ENCODE measurements at regions not wholly inside any gene's neighbourhood (a gene's known extent, or its start where the extent isn't known, plus 50 kb on each side); places are given as distances from the start of the nearest gene placed in this dataset.

GRCh38 chr10:130864961-130865818, 446.3 kb downstream of the TCERG1L start:
- no peaks in the 10 kb centered on the region for H3K36me3 ChIP-seq (ENCODE audit: low read depth)
- H3K4me1 ChIP-seq (ENCODE audit: insufficient read depth), result no peaks in the 10 kb centered on the region
- WGBS, 2 experiments (ENCODE audit: low coverage in 1 of 2, low lambda C conversion rate in 2 of 2, missing lambda C conversion rate in 2 of 2), result 9 to 12% methylated on average over 17 of the region's 17 CpGs
- no peak for DNase-seq
- H3K9ac ChIP-seq, result no peak overlapping the region
- no peak overlapping the region for H2AFZ ChIP-seq
- no peaks in the 10 kb centered on the region for H3K9me2 ChIP-seq (ENCODE audit: insufficient read depth)
- no peaks in the 10 kb centered on the region for H3K27me3 ChIP-seq (replicated peaks; ENCODE audit: insufficient read depth)
- no peaks in the 10 kb centered on the region for H3K79me2 ChIP-seq (ENCODE audit: insufficient read depth)
- in situ Hi-C loops (cut with MboI), result no loop called here
- H3F3A ChIP-seq (ENCODE audit: insufficient read depth), result no peaks in the 10 kb centered on the region
- H3K9me3 ChIP-seq (ENCODE audit: low read depth), result no peaks in the 10 kb centered on the region
- no peak overlapping the region for H3K4me2 ChIP-seq (ENCODE audit: unreplicated experiment)
- TF ChIP-seq EZH2phosphoT487 (IDR thresholded peaks at IDR 0.05; ENCODE audit: insufficient read depth, low read depth), result no peak
- H4K20me1 ChIP-seq (ENCODE audit: insufficient read depth), result no peaks in the 10 kb centered on the region
- H3K4me3 ChIP-seq, result no peak overlapping the region
- no peak overlapping the region for H3K27ac ChIP-seq

GRCh38 chr10:130866857-130867256, 444.7 kb downstream of the TCERG1L start:
- H3K9me3 ChIP-seq (ENCODE audit: low read depth), result no peaks in the 10 kb centered on the region
- H3F3A ChIP-seq (ENCODE audit: insufficient read depth), result no peaks in the 10 kb centered on the region
- H3K36me3 ChIP-seq (ENCODE audit: low read depth), result no peaks in the 10 kb centered on the region
- H3K9ac ChIP-seq, result no peak overlapping the region
- in situ Hi-C loops (cut with MboI), result no loop called here
- 13 to 32% methylated on average over 7 of the region's 7 CpGs for WGBS, 2 experiments (ENCODE audit: low coverage in 1 of 2, low lambda C conversion rate in 2 of 2, missing lambda C conversion rate in 2 of 2)
- no peaks in the 10 kb centered on the region for H3K27me3 ChIP-seq (replicated peaks; ENCODE audit: insufficient read depth)
- no peaks in the 10 kb centered on the region for H3K4me1 ChIP-seq (ENCODE audit: insufficient read depth)
- no peak overlapping the region for H3K27ac ChIP-seq
- H3K4me2 ChIP-seq (ENCODE audit: unreplicated experiment), result no peak overlapping the region
- no peak overlapping the region for H3K4me3 ChIP-seq
- TF ChIP-seq EZH2 (IDR thresholded peaks at IDR 0.05; ENCODE audit: insufficient read depth, poor library complexity, severe bottlenecking), result no peak
- no peak for TF ChIP-seq EZH2phosphoT487 (IDR thresholded peaks at IDR 0.05; ENCODE audit: insufficient read depth, low read depth)
- no peak overlapping the region for H2AFZ ChIP-seq
- no peaks in the 10 kb centered on the region for H3K9me2 ChIP-seq (ENCODE audit: insufficient read depth)
- DNase-seq, result no peak
- H3K79me2 ChIP-seq (ENCODE audit: insufficient read depth), result no peaks in the 10 kb centered on the region
- H4K20me1 ChIP-seq (ENCODE audit: insufficient read depth), result no peaks in the 10 kb centered on the region

- 13 to 15% methylated on average over 10 of the region's 10 CpGs for WGBS, 2 experiments (ENCODE audit: low coverage in 1 of 2, low lambda C conversion rate in 2 of 2, missing lambda C conversion rate in 2 of 2)
- in situ Hi-C loops (cut with MboI), result no loop called here
Measured at GRCh38 chr10:130867446-130868194, 443.9 kb downstream of the TCERG1L start.

GRCh38 chr10:130869179-130869841, 442.2 kb downstream of the TCERG1L start:
- H3K27ac ChIP-seq, result no peak overlapping the region
- no peaks in the 10 kb centered on the region for H3K79me2 ChIP-seq (ENCODE audit: insufficient read depth)
- DNase-seq, result no peak
- no peak overlapping the region for H3K4me3 ChIP-seq
- no peaks in the 10 kb centered on the region for H3K36me3 ChIP-seq (ENCODE audit: low read depth)
- H4K20me1 ChIP-seq (ENCODE audit: insufficient read depth), result no peaks in the 10 kb centered on the region
- in situ Hi-C loops (cut with MboI), result no loop called here
- no peaks in the 10 kb centered on the region for H3K4me1 ChIP-seq (ENCODE audit: insufficient read depth)
- no peak for TF ChIP-seq EZH2 (IDR thresholded peaks at IDR 0.05; ENCODE audit: insufficient read depth, poor library complexity, severe bottlenecking)
- TF ChIP-seq EZH2phosphoT487 (IDR thresholded peaks at IDR 0.05; ENCODE audit: insufficient read depth, low read depth), result no peak
- H3K9me2 ChIP-seq (ENCODE audit: insufficient read depth), result no peaks in the 10 kb centered on the region
- H3K9ac ChIP-seq, result no peak overlapping the region
- H2AFZ ChIP-seq, result no peak overlapping the region
- H3F3A ChIP-seq (ENCODE audit: insufficient read depth), result no peaks in the 10 kb centered on the region
- H3K27me3 ChIP-seq (replicated peaks; ENCODE audit: insufficient read depth), result no peaks in the 10 kb centered on the region
- WGBS, 2 experiments (ENCODE audit: low coverage in 1 of 2, low lambda C conversion rate in 2 of 2, missing lambda C conversion rate in 2 of 2), result 23 to 27% methylated on average over 11 of the region's 11 CpGs
- no peak overlapping the region for H3K4me2 ChIP-seq (ENCODE audit: unreplicated experiment)
- H3K9me3 ChIP-seq (ENCODE audit: low read depth), result no peaks in the 10 kb centered on the region

More at GRCh38 chr10:130867446-130868194, 443.9 kb downstream of the TCERG1L start:
- no peaks in the 10 kb centered on the region for H3K79me2 ChIP-seq (ENCODE audit: insufficient read depth)
- no peaks in the 10 kb centered on the region for H3K27me3 ChIP-seq (replicated peaks; ENCODE audit: insufficient read depth)
- H4K20me1 ChIP-seq (ENCODE audit: insufficient read depth), result no peaks in the 10 kb centered on the region
- DNase-seq, result no peak
- no peaks in the 10 kb centered on the region for H3K4me1 ChIP-seq (ENCODE audit: insufficient read depth)
- H3K36me3 ChIP-seq (ENCODE audit: low read depth), result no peaks in the 10 kb centered on the region
- H3K4me2 ChIP-seq (ENCODE audit: unreplicated experiment), result no peak overlapping the region
- no peak overlapping the region for H3K9ac ChIP-seq
- no peaks in the 10 kb centered on the region for H3K9me3 ChIP-seq (ENCODE audit: low read depth)
- H3K9me2 ChIP-seq (ENCODE audit: insufficient read depth), result no peaks in the 10 kb centered on the region
- H3K4me3 ChIP-seq, result no peak overlapping the region
- no peak overlapping the region for H3K27ac ChIP-seq
- TF ChIP-seq EZH2phosphoT487 (IDR thresholded peaks at IDR 0.05; ENCODE audit: insufficient read depth, low read depth) (no peak), EZH2 (IDR thresholded peaks at IDR 0.05; ENCODE audit: insufficient read depth, poor library complexity, severe bottlenecking) (no peak)
- H2AFZ ChIP-seq, result no peak overlapping the region
- no peaks in the 10 kb centered on the region for H3F3A ChIP-seq (ENCODE audit: insufficient read depth)

All from GM23248 (cell line).